Endodermal cell (in vitro differentiated cells): ENCODE measurements at regions not wholly inside any gene's neighbourhood (a gene's known extent, or its start where the extent isn't known, plus 50 kb on each side); places are given as distances from the start of the nearest gene placed in this dataset.

Source experiments
- DNase-seq: peaks from one replicate; pipeline ENCODE4 v3.0.0-alpha.2; 2017
- H3K27ac ChIP-seq: 2 replicates; pipeline ENCODE4 v1.5.1; 2013; ENCODE audit warnings: mild to moderate bottlenecking, low read depth, low read length, moderate library complexity
- H3K27me3 ChIP-seq: 2 replicates; pipeline ENCODE4 v1.6.1; 2013; ENCODE audit warnings: mild to moderate bottlenecking, low read length, moderate library complexity; ENCODE audit not compliant: insufficient read depth, control insufficient read depth, poor library complexity, severe bottlenecking
- H3K36me3 ChIP-seq: 2 replicates; pipeline ENCODE4 v1.7.0; 2013; ENCODE audit warnings: mild to moderate bottlenecking, low read length, moderate library complexity; ENCODE audit not compliant: control insufficient read depth, insufficient read depth
- H3K4me1 ChIP-seq: one replicate; pipeline ENCODE4 v1.7.0; 2013; ENCODE audit warnings: low read length; ENCODE audit not compliant: control insufficient read depth, insufficient read depth
- H3K4me3 ChIP-seq: 2 replicates; pipeline ENCODE4 v1.5.1; 2013; ENCODE audit warnings: mild to moderate bottlenecking, low read length, moderate library complexity
- H3K9ac ChIP-seq: 2 replicates; pipeline ENCODE4 v1.6.1; 2013; ENCODE audit warnings: mild to moderate bottlenecking, low read length, moderate library complexity; ENCODE audit not compliant: poor library complexity, severe bottlenecking; ENCODE audit errors: extremely low read depth
- H3K9me3 ChIP-seq: 2 replicates; pipeline ENCODE4 v1.6.1; 2013; ENCODE audit warnings: mild to moderate bottlenecking, low read length, moderate library complexity; ENCODE audit not compliant: control insufficient read depth
- H3K27ac Mint-ChIP-seq: 2 replicates; pipeline ENCODE4 v1.8.0; 2020; ENCODE audit warnings: mixed read lengths
- H3K27me3 Mint-ChIP-seq: 2 replicates; pipeline ENCODE4 v1.8.0; 2021; ENCODE audit warnings: mild to moderate bottlenecking, mixed read lengths; ENCODE audit not compliant: insufficient read depth
- H3K36me3 Mint-ChIP-seq: 2 replicates; pipeline ENCODE4 v1.8.0; 2020; ENCODE audit warnings: low read depth, mixed read lengths
- H3K4me1 Mint-ChIP-seq: 2 replicates; pipeline ENCODE4 v1.8.0; 2020; ENCODE audit warnings: mixed read lengths
- H3K4me3 Mint-ChIP-seq: 2 replicates; pipeline ENCODE4 v1.8.0; 2020; ENCODE audit warnings: mild to moderate bottlenecking, moderate library complexity, mixed read lengths
- H3K9me3 Mint-ChIP-seq: 2 replicates; pipeline ENCODE4 v1.8.0; 2020; ENCODE audit warnings: mild to moderate bottlenecking, mixed read lengths
- CTCF ChIP-seq: fragments of 200-600 bp; sonication (generic); conservative IDR thresholded peaks from 2 replicates; pipeline ENCODE4 v1.5.0; 2021; ENCODE audit warnings: antibody characterized with exemption, mild to moderate bottlenecking
- WGBS, 2 experiments: methylation state at CpG; one replicate each; pipeline versions ENCODE4 v1.1.5 to v1.1.7; 2013; ENCODE audit warnings: missing lambda C conversion rate in 2 of 2, mixed read lengths in 1 of 2; ENCODE audit not compliant: insufficient coverage in 1 of 2, insufficient read length in 1 of 2; 5-methylcytosine and 5-hydroxymethylcytosine counted together

- peaks cover 12% of the 10 kb centered on the region for H3K9me3 Mint-ChIP-seq
- no peak overlapping the region for H3K27ac Mint-ChIP-seq
- H3K4me1 Mint-ChIP-seq, result no peaks in the 10 kb centered on the region
- no peak overlapping the region for H3K4me3 Mint-ChIP-seq
- Histone ChIP-seq H3K36me3 (no peaks in the 10 kb centered on the region), H3K9me3 (no peaks in the 10 kb centered on the region), H3K4me1 (no peaks in the 10 kb centered on the region), H3K4me3 (no peak overlapping the region), H3K27me3 (no peaks in the 10 kb centered on the region), H3K27ac (peak overlapping the region; percentile 2), H3K9ac (no peak overlapping the region)
- no peaks in the 10 kb centered on the region for H3K36me3 Mint-ChIP-seq
- no peak for DNase-seq
- H3K27me3 Mint-ChIP-seq, result no peaks in the 10 kb centered on the region
- 33 to 80% methylated on average over 1 of the region's 1 CpG for WGBS, 2 experiments
- no peak for TF ChIP-seq CTCF
Observed at GRCh38 chr1:96290033-96290432, 431.6 kb upstream of the PTBP2 start.

- H3K27ac ChIP-seq, result peak overlapping the region; percentile 3
- Mint-ChIP-seq H3K36me3 (no peaks in the 10 kb centered on the region), H3K4me1 (no peaks in the 10 kb centered on the region), H3K27me3 (no peaks in the 10 kb centered on the region), H3K9me3 (peaks cover 8% of the 10 kb centered on the region), H3K27ac (no peak overlapping the region), H3K4me3 (no peak overlapping the region)
- no peaks in the 10 kb centered on the region for H3K27me3 ChIP-seq
- no peaks in the 10 kb centered on the region for H3K4me1 ChIP-seq
- no peak for DNase-seq
- no peak for TF ChIP-seq CTCF
- H3K4me3 ChIP-seq, result no peak overlapping the region
- H3K9me3 ChIP-seq, result no peaks in the 10 kb centered on the region
- H3K36me3 ChIP-seq, result no peaks in the 10 kb centered on the region
- H3K9ac ChIP-seq, result no peak overlapping the region
Observed at GRCh38 chr1:96290801-96291200, 430.8 kb upstream of the PTBP2 start.

GRCh38 chr1:96291468-96291867, 430.1 kb upstream of the PTBP2 start:
- no peaks in the 10 kb centered on the region for H3K4me1 Mint-ChIP-seq
- no peak for TF ChIP-seq CTCF
- no peaks in the 10 kb centered on the region for H3K27me3 ChIP-seq
- WGBS, 2 experiments, result 92 to 95% methylated on average over 2 of the region's 2 CpGs
- no peak overlapping the region for H3K27ac ChIP-seq
- H3K9me3 Mint-ChIP-seq, result peaks cover 6% of the 10 kb centered on the region
- no peaks in the 10 kb centered on the region for H3K36me3 Mint-ChIP-seq
- no peaks in the 10 kb centered on the region for H3K9me3 ChIP-seq
- no peak overlapping the region for H3K27ac Mint-ChIP-seq
- H3K4me1 ChIP-seq, result no peaks in the 10 kb centered on the region
- no peak overlapping the region for H3K9ac ChIP-seq
- no peaks in the 10 kb centered on the region for H3K27me3 Mint-ChIP-seq
- H3K4me3 ChIP-seq, result no peak overlapping the region
- DNase-seq, result no peak
- H3K4me3 Mint-ChIP-seq, result no peak overlapping the region
- H3K36me3 ChIP-seq, result no peaks in the 10 kb centered on the region
